Mesenchymal stem cell (in vitro differentiated cells and primary cell): ENCODE measurements at regions not wholly inside any gene's neighbourhood (a gene's known extent, or its start where the extent isn't known, plus 50 kb on each side); places are given as distances from the start of the nearest gene placed in this dataset.
A peak's percentile ranks its signal among the peaks of the same experiment; 100 is the strongest.

Experiments used
- DNase-seq: peaks from one replicate; pipeline ENCODE4 v3.0.0-alpha.2; 2013
- H2AFZ ChIP-seq: one replicate; pipeline ENCODE4 v1.6.1; 2013; ENCODE audit warnings: low read depth, mild to moderate bottlenecking, control low read depth, inconsistent platforms, low read length, moderate library complexity
- H2AK5ac ChIP-seq: 2 replicates; pipeline ENCODE4 v1.6.1; 2013; ENCODE audit warnings: low read length, moderate library complexity, mild to moderate bottlenecking, inconsistent platforms; ENCODE audit not compliant: severe bottlenecking
- H2BK120ac ChIP-seq: one replicate; pipeline ENCODE4 v1.6.1; 2013; ENCODE audit warnings: low read depth, mild to moderate bottlenecking, inconsistent platforms, low read length, moderate library complexity
- H2BK12ac ChIP-seq, 2 experiments: one replicate each; pipeline ENCODE4 v1.6.1; 2013; ENCODE audit warnings: inconsistent platforms in 2 of 2, low read length in 2 of 2, mild to moderate bottlenecking in 2 of 2, moderate library complexity in 2 of 2, control low read depth in 1 of 2
- H2BK15ac ChIP-seq: one replicate; pipeline ENCODE4 v1.6.1; 2013; ENCODE audit warnings: mild to moderate bottlenecking, low read depth, inconsistent platforms; ENCODE audit not compliant: poor library complexity, severe bottlenecking
- H2BK5ac ChIP-seq: 2 replicates; pipeline ENCODE4 v1.6.1; 2013; ENCODE audit warnings: low read depth, mild to moderate bottlenecking, low read length, control low read depth, inconsistent platforms; ENCODE audit not compliant: poor library complexity, severe bottlenecking
- H3K14ac ChIP-seq, 2 experiments: one replicate each; pipeline ENCODE4 v1.6.1; 2013; ENCODE audit warnings: inconsistent platforms in 2 of 2, low read length in 2 of 2, control low read depth in 1 of 2, mild to moderate bottlenecking in 1 of 2, moderate library complexity in 1 of 2
- H3K18ac ChIP-seq, 2 experiments: one replicate each; pipeline ENCODE4 v1.6.1; 2013; ENCODE audit warnings: inconsistent platforms in 2 of 2, low read length in 2 of 2, control low read depth in 1 of 2, low read depth in 1 of 2, mild to moderate bottlenecking in 1 of 2
- H3K23ac ChIP-seq, 2 experiments: one replicate each; pipeline ENCODE4 v1.6.1; 2013; ENCODE audit warnings: inconsistent platforms in 2 of 2, low read length in 2 of 2, mild to moderate bottlenecking in 2 of 2, moderate library complexity in 2 of 2, control low read depth in 1 of 2
- H3K27ac ChIP-seq: 2 replicates; pipeline ENCODE4 v1.5.1; 2013; ENCODE audit warnings: mild to moderate bottlenecking, moderate library complexity, low read length, control low read depth, inconsistent platforms; ENCODE audit not compliant: poor library complexity, severe bottlenecking
- H3K27me3 ChIP-seq, 2 experiments: 2 replicates each; pipeline versions ENCODE4 v1.6.1 to v1.7.0; 2013; ENCODE audit warnings: low read length in 2 of 2, mild to moderate bottlenecking in 2 of 2, moderate library complexity in 2 of 2, control low read depth in 1 of 2, inconsistent platforms in 1 of 2; ENCODE audit not compliant: control insufficient read depth in 1 of 2, insufficient read depth in 1 of 2
- H3K36me3 ChIP-seq, 2 experiments: 2 replicates each; pipeline versions ENCODE4 v1.6.1 to v1.7.0; 2013; ENCODE audit warnings: low read length in 2 of 2, control low read depth in 1 of 2, inconsistent platforms in 1 of 2, low read depth in 1 of 2, mild to moderate bottlenecking in 1 of 2; ENCODE audit not compliant: insufficient read depth in 2 of 2, control insufficient read depth in 1 of 2
- H3K4ac ChIP-seq, 2 experiments: one replicate each; pipeline ENCODE4 v1.6.1; 2013; ENCODE audit warnings: inconsistent platforms in 2 of 2, low read length in 2 of 2, mild to moderate bottlenecking in 2 of 2, moderate library complexity in 2 of 2, control low read depth in 1 of 2, low read depth in 1 of 2
- H3K4me1 ChIP-seq: 2 replicates; pipeline ENCODE4 v1.6.1; 2013; ENCODE audit warnings: low read depth, low read length, control low read depth; ENCODE audit not compliant: control insufficient read depth, insufficient read depth
- H3K4me2 ChIP-seq: 2 replicates; pipeline ENCODE4 v1.6.1; 2013; ENCODE audit warnings: low read length, mild to moderate bottlenecking, inconsistent platforms; ENCODE audit not compliant: poor library complexity, severe bottlenecking
- H3K4me3 ChIP-seq, 2 experiments: 2 replicates each; pipeline versions ENCODE4 v1.5.1 to v1.7.0; 2013; ENCODE audit warnings: low read length in 2 of 2, mild to moderate bottlenecking in 2 of 2, control low read depth in 1 of 2, low read depth in 1 of 2; ENCODE audit not compliant: insufficient read depth in 1 of 2
- H3K79me1 ChIP-seq: replicated peaks from 2 replicates; pipeline ENCODE4 v1.6.1; 2013; ENCODE audit warnings: mild to moderate bottlenecking, control low read depth, low read length, inconsistent platforms; ENCODE audit not compliant: poor library complexity, severe bottlenecking
- H3K9ac ChIP-seq: 2 replicates; pipeline ENCODE4 v1.7.0; 2013; ENCODE audit warnings: mild to moderate bottlenecking, low read length, moderate library complexity
- H3K9me3 ChIP-seq: 2 replicates; pipeline ENCODE4 v1.7.0; 2013; ENCODE audit warnings: mild to moderate bottlenecking, low read length; ENCODE audit not compliant: control insufficient read depth
- H4K8ac ChIP-seq: one replicate; pipeline ENCODE4 v1.6.1; 2013; ENCODE audit warnings: inconsistent platforms, mild to moderate bottlenecking, low read length, moderate library complexity
- H4K91ac ChIP-seq: one replicate; pipeline ENCODE4 v1.6.1; 2013; ENCODE audit warnings: mild to moderate bottlenecking, low read length, inconsistent platforms
- WGBS: methylation state at CpG from one replicate; pipeline ENCODE4 v1.1.7; 2013; ENCODE audit warnings: mixed read lengths; 5-methylcytosine and 5-hydroxymethylcytosine counted together

- no peak overlapping the region for H2BK15ac ChIP-seq
- H3K36me3 ChIP-seq, result no peaks in the 10 kb centered on the region
- no peaks in the 10 kb centered on the region for H3K79me1 ChIP-seq
- no peak overlapping the region for H2AK5ac ChIP-seq
- no peak overlapping the region for H3K4ac ChIP-seq
- no peak overlapping the region for H3K18ac ChIP-seq
- H3K4me3 ChIP-seq, result no peak overlapping the region
- no peak overlapping the region for H3K9ac ChIP-seq
- no peak overlapping the region for H3K27ac ChIP-seq
- no peaks in the 10 kb centered on the region for H3K4me1 ChIP-seq
- H4K8ac ChIP-seq, result no peak overlapping the region
- H4K91ac ChIP-seq, result no peak overlapping the region
- H3K27me3 ChIP-seq, result no peaks in the 10 kb centered on the region
- no peak overlapping the region for H2AFZ ChIP-seq
- no peak overlapping the region for H3K23ac ChIP-seq
- no peak overlapping the region for H2BK12ac ChIP-seq
- no peak overlapping the region for H3K14ac ChIP-seq
- no peak overlapping the region for H3K4me2 ChIP-seq
- no peak for DNase-seq
- no peak overlapping the region for H2BK5ac ChIP-seq
- H2BK120ac ChIP-seq, result no peak overlapping the region
- no peaks in the 10 kb centered on the region for H3K9me3 ChIP-seq
- WGBS, result 100% methylated on average over 1 of the region's 3 CpGs
Measured at GRCh38 chr4:123522646-123523045, 126.1 kb downstream of the SPRY1 start.

- no peak overlapping the region for H3K9ac ChIP-seq
- H3K18ac ChIP-seq, result peak overlapping the region; percentile 14 to 71
- no peak overlapping the region for H2BK5ac ChIP-seq
- 66% methylated on average over 4 of the region's 5 CpGs for WGBS
- H3K9me3 ChIP-seq, result no peaks in the 10 kb centered on the region
- no peak overlapping the region for H2BK15ac ChIP-seq
- H3K36me3 ChIP-seq, result no peaks in the 10 kb centered on the region
- H3K4me1 ChIP-seq, result no peaks in the 10 kb centered on the region
- no peaks in the 10 kb centered on the region for H3K27me3 ChIP-seq
- peak overlapping the region; percentile 18 to 37 for H2BK12ac ChIP-seq
- H3K14ac ChIP-seq, result no peak overlapping the region
- H4K91ac ChIP-seq, result no peak overlapping the region
- H3K4me2 ChIP-seq, result no peak overlapping the region
- H4K8ac ChIP-seq, result no peak overlapping the region
- no peak overlapping the region for H3K23ac ChIP-seq
- no peaks in the 10 kb centered on the region for H3K79me1 ChIP-seq
- H3K4ac ChIP-seq, result no peak overlapping the region
- no peak overlapping the region for H3K4me3 ChIP-seq
- no peak overlapping the region for H2AK5ac ChIP-seq
- DNase-seq, result peak; percentile 92
- H2AFZ ChIP-seq, result no peak overlapping the region
- H2BK120ac ChIP-seq, result peak overlapping the region; percentile 50
- no peak overlapping the region for H3K27ac ChIP-seq
Measured at GRCh38 chr4:123524958-123525628, 128.5 kb downstream of the SPRY1 start.

GRCh38 chr4:123526511-123526910, 129.9 kb downstream of the SPRY1 start:
- no peak overlapping the region for H2BK15ac ChIP-seq
- H3K9ac ChIP-seq, result no peak overlapping the region
- no peaks in the 10 kb centered on the region for H3K36me3 ChIP-seq
- H3K18ac ChIP-seq, result peak overlapping the region in 1 of 2 experiments; percentile 5
- H3K27ac ChIP-seq, result no peak overlapping the region
- no peaks in the 10 kb centered on the region for H3K79me1 ChIP-seq
- H3K9me3 ChIP-seq, result no peaks in the 10 kb centered on the region
- no peak overlapping the region for H3K23ac ChIP-seq
- H3K4me3 ChIP-seq, result no peak overlapping the region
- H4K8ac ChIP-seq, result no peak overlapping the region
- no peak overlapping the region for H2BK5ac ChIP-seq
- H3K4me2 ChIP-seq, result no peak overlapping the region
- H4K91ac ChIP-seq, result no peak overlapping the region
- H3K4ac ChIP-seq, result no peak overlapping the region
- H2AK5ac ChIP-seq, result no peak overlapping the region
- no peak for DNase-seq
- no peak overlapping the region for H2AFZ ChIP-seq
- H3K14ac ChIP-seq, result no peak overlapping the region
- H2BK120ac ChIP-seq, result no peak overlapping the region
- H3K4me1 ChIP-seq, result no peaks in the 10 kb centered on the region
- no peaks in the 10 kb centered on the region for H3K27me3 ChIP-seq
- WGBS, result 92% methylated on average over 2 of the region's 2 CpGs
- H2BK12ac ChIP-seq, result peak overlapping the region; percentile 51 to 97

GRCh38 chr4:123528501-123529277, 132.1 kb downstream of the SPRY1 start:
- 71% methylated on average over 3 of the region's 3 CpGs for WGBS
- Histone ChIP-seq H3K36me3 (no peaks in the 10 kb centered on the region), H3K4me1 (no peaks in the 10 kb centered on the region), H3K4ac (no peak overlapping the region), H3K9me3 (peaks cover 2% of the 10 kb centered on the region), H2BK5ac (no peak overlapping the region), H2BK120ac (no peak overlapping the region), H3K79me1 (no peaks in the 10 kb centered on the region), H2AFZ (no peak overlapping the region), H4K91ac (no peak overlapping the region), H3K4me2 (no peak overlapping the region), H3K4me3 (no peak overlapping the region), H3K27ac (no peak overlapping the region), H3K27me3 (no peaks in the 10 kb centered on the region), H3K18ac (no peak overlapping the region), H2BK12ac (peak overlapping the region in 1 of 2 experiments; percentile 40), H3K9ac (no peak overlapping the region), H3K23ac (no peak overlapping the region), H4K8ac (no peak overlapping the region), H2AK5ac (no peak overlapping the region), H2BK15ac (no peak overlapping the region), H3K14ac (no peak overlapping the region)
- no peak for DNase-seq
